Neural cell (in vitro differentiated cells): ENCODE measurements at regions not wholly inside any gene's neighbourhood (a gene's known extent, or its start where the extent isn't known, plus 50 kb on each side); places are given as distances from the start of the nearest gene placed in this dataset.
"Not testable (repeated sequence)": the region's sequence is repeated elsewhere in the genome, so short reads cannot be mapped to it uniquely, and the experiment has no call there.

ENCODE experiments used
- CTCF ChIP-seq: fragments of 450-650 bp; IDR thresholded peaks from 2 replicates; pipeline ENCODE4 v1.5.1; 2014; ENCODE audit warnings: antibody characterized with exemption, mild to moderate bottlenecking, moderate library complexity; ENCODE audit not compliant: poor library complexity, severe bottlenecking
- EP300 ChIP-seq: fragments of 450-650 bp; conservative IDR thresholded peaks from 2 replicates; pipeline ENCODE4 v1.6.1; 2014; ENCODE audit warnings: antibody characterized with exemption, mild to moderate bottlenecking, moderate library complexity; ENCODE audit not compliant: poor library complexity, severe bottlenecking
- EZH2 ChIP-seq: fragments of 200-600, 300-800 bp; shearing (Covaris generic), sonication (generic); IDR thresholded peaks from 2 replicates; pipeline ENCODE4 v1.6.1; 2014; ENCODE audit warnings: antibody characterized with exemption, low read length, borderline replicate concordance, mild to moderate bottlenecking; ENCODE audit not compliant: insufficient read depth, poor library complexity, severe bottlenecking
- POLR2AphosphoS5 ChIP-seq: IDR thresholded peaks from 2 replicates; pipeline ENCODE4 v1.6.1; 2012

DNA sequence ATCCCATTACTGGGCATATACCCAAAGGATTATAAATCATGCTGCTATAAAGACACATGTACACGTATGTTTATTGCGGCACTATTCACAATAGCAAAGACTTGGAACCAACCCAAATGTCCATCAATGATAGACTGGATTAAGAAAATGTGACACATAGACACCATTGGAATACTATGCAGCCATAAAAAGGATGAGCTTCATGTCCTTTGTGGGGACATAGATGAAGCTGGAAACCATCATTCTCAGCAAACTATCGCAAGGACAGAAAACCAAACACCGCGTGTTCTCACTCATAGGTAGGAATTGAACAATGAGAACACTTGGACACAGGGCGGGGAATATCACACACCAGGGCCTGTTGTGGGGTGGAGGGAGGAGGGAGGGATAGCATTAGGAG, 105.3 kb downstream of the NOC3L start:
- TF ChIP-seq CTCF, EZH2, POLR2AphosphoS5, EP300: not testable (repeated sequence)
